ENCODE measurements at regions not wholly inside any gene's neighbourhood (a gene's known extent, or its start where the extent isn't known, plus 50 kb on each side); places are given as distances from the start of the nearest gene placed in this dataset.

DNA sequence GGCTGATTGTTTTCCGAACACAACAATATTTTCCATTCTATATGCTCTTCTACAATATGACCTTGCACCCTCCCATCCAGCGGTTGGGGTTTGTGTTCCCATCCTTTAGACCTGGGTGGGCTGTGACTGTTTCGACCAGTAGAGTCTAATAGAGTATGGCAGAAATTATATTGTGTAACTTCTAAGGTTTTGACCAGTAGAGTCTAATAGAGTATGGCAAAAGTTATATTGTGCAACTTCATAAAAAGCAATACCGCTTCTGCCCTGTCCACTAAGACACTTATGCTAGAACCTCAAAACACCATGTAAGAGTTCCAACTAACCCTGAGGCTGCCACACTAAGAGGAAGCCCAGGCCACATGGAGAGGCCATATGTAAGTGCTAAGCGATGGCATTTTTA is 719.7 kb upstream of the TBX3 start:
- no peak for TF ChIP-seq CTCF (conservative IDR thresholded peaks at IDR 0.05)
- no peak for TF ChIP-seq ZFX (IDR thresholded peaks at IDR 0.05)

Measured in C4-2B (cell line).